Panc1 (cell line): ENCODE measurements at regions not wholly inside any gene's neighbourhood (a gene's known extent, or its start where the extent isn't known, plus 50 kb on each side); places are given as distances from the start of the nearest gene placed in this dataset.

Source experiments
- ATAC-seq: fragments of 200-7000 bp; cut with Tn5 transposase; 2 replicates; pipeline ENCODE4 v1.9.1; 2020; ENCODE audit warnings: mild to moderate bottlenecking, moderate library complexity
- BruUV-seq: library from RNA; stranded (reverse); fragments of 400-500 nt; replicated peaks from 2 replicates; lab custom pipeline; 2021; lab: Mats Ljungman, UMichigan
- CTCF ChIA-PET: fragments of 300-600 bp; sonication (Branson Sonifier 250); formaldehyde crosslinking; loops from one replicate; lab custom pipeline; 2022; ENCODE audit warnings: antibody characterized with exemption; lab: Charles Lee
- POLR2A ChIA-PET: fragments of 300-600 bp; sonication (Branson Sonifier 250); formaldehyde crosslinking; loops from one replicate; lab custom pipeline; 2022; ENCODE audit warnings: antibody characterized with exemption; lab: Charles Lee
- DNase-seq: peaks from one replicate; pipeline ENCODE4 v3.0.0-alpha.2; 2010; ENCODE audit warnings: low read depth, low spot score
- H3K27ac ChIP-seq: 2 replicates; pipeline ENCODE4 v1.5.1; 2011; ENCODE audit warnings: mild to moderate bottlenecking, low read length, inconsistent platforms
- H3K27me3 ChIP-seq: fragments of 200-500 bp; sonication (Bioruptor generic); 2 replicates; pipeline ENCODE4 v1.6.0; 2014; ENCODE audit warnings: low read length, inconsistent platforms; ENCODE audit not compliant: control insufficient read depth, insufficient read depth
- H3K36me3 ChIP-seq: fragments of 200-500 bp; sonication (Bioruptor generic); 2 replicates; pipeline ENCODE4 v1.5.1; 2014; ENCODE audit warnings: inconsistent platforms, mild to moderate bottlenecking, low read length, moderate library complexity; ENCODE audit not compliant: control insufficient read depth, insufficient read depth
- H3K4me1 ChIP-seq: 2 replicates; pipeline ENCODE4 v1.5.1; 2011; ENCODE audit warnings: inconsistent platforms, mild to moderate bottlenecking, low read length, moderate library complexity; ENCODE audit not compliant: control insufficient read depth, insufficient read depth
- H3K4me3 ChIP-seq, 2 experiments: 2 replicates each; pipeline ENCODE4 v1.5.1; 2011 to 2012; ENCODE audit warnings: low read depth in 2 of 2, low read length in 2 of 2, mild to moderate bottlenecking in 2 of 2, inconsistent platforms in 1 of 2, moderate library complexity in 1 of 2
- H3K9me3 ChIP-seq: fragments of 200-500 bp; sonication (Bioruptor generic); 2 replicates; pipeline ENCODE4 v1.5.1; 2014; ENCODE audit warnings: low read depth, mild to moderate bottlenecking, inconsistent platforms, low read length, moderate library complexity; ENCODE audit not compliant: control insufficient read depth, insufficient read depth
- CTCF ChIP-seq: fragments of 450-650 bp; IDR thresholded peaks from 2 replicates; pipeline ENCODE4 v1.5.1; 2017; ENCODE audit warnings: mild to moderate bottlenecking
- POLR2AphosphoS5 ChIP-seq: IDR thresholded peaks from 2 replicates; pipeline ENCODE4 v1.6.1; 2012; ENCODE audit warnings: mild to moderate bottlenecking, low read depth, low read length, moderate library complexity
- REST ChIP-seq, 2 experiments: IDR thresholded peaks; 2 replicates each; pipeline ENCODE4 v1.6.1; 2011 to 2012; ENCODE audit warnings: low read depth in 2 of 2, control low read depth in 1 of 2, low read length in 1 of 2, mild to moderate bottlenecking in 1 of 2, moderate library complexity in 1 of 2; ENCODE audit not compliant: insufficient read depth in 1 of 2
- SIN3A ChIP-seq: IDR thresholded peaks from 2 replicates; pipeline ENCODE4 v1.6.1; 2012; ENCODE audit warnings: low read depth, mild to moderate bottlenecking, low read length, moderate library complexity, borderline replicate concordance; ENCODE audit not compliant: insufficient read depth
- TCF7L2 ChIP-seq: IDR thresholded peaks from 2 replicates; pipeline ENCODE4 v1.6.1; 2011; ENCODE audit warnings: mild to moderate bottlenecking, low read depth, low read length, inconsistent platforms
- in situ Hi-C: cut with HindIII; loops from 2 replicates; pipeline ENCODE4 v1.10.0; 2016; ENCODE audit warnings: low sequenced_read_pairs, low pct_unique_long_range_greater_than_20kb
- intact Hi-C: fragments of 100-400 bp; cut with micrococcal nuclease; formaldehyde crosslinking; loops from one replicate; pipeline ENCODE4 v1.10.0; 2022; ENCODE audit not compliant: unreplicated experiment

- Histone ChIP-seq H3K4me3 (no peak overlapping the region), H3K9me3 (no peaks in the 10 kb centered on the region), H3K27me3 (no peaks in the 10 kb centered on the region; the same call in 1 of the 2 replicates), H3K27ac (no peak overlapping the region), H3K4me1 (no peaks in the 10 kb centered on the region), H3K36me3 (no peaks in the 10 kb centered on the region)
- BruUV-seq, result no TSS peak
- no peak for DNase-seq
- in situ Hi-C loops, result no loop called here
- no peak for TF ChIP-seq TCF7L2
- no peak for TF ChIP-seq SIN3A
- TF ChIP-seq CTCF, result no peak
- POLR2A ChIA-PET, result no interaction called here
- ATAC-seq, result no peak
- intact Hi-C loops, result no loop called here
- CTCF ChIA-PET, result no interaction called here
Observed at GRCh38 chr10:64060389-64060788, 539.2 kb downstream of the REEP3 start.

- Histone ChIP-seq H3K27ac (no peak overlapping the region), H3K27me3 (no peaks in the 10 kb centered on the region; the same call in 1 of the 2 replicates), H3K9me3 (no peaks in the 10 kb centered on the region), H3K4me1 (no peaks in the 10 kb centered on the region), H3K4me3 (no peak overlapping the region), H3K36me3 (no peaks in the 10 kb centered on the region)
- CTCF ChIA-PET, result no interaction called here
- ATAC-seq (no peak), DNase-seq (no peak)
- BruUV-seq, result no TSS peak
- POLR2A ChIA-PET, result interaction anchor here (0.7 kb wide), 1 partner anchor 202 kb away, joined by 4 read pairs; no protein-coding TSS in a partner anchor
- intact Hi-C loops, result no loop called here
- in situ Hi-C loops, result no loop called here
- no peak for TF ChIP-seq SIN3A
- TF ChIP-seq TCF7L2, result no peak
- no peak for TF ChIP-seq REST (IDR thresholded peaks at IDR 0.05; ENCODE audit: insufficient read depth in 1 of 2, low read depth in 2 of 2, low read length in 1 of 2)
- no peak for TF ChIP-seq CTCF
- no peak for TF ChIP-seq POLR2AphosphoS5
Observed at GRCh38 chr10:64062793-64063192, 541.6 kb downstream of the REEP3 start.
